GM23248 (cell line): ENCODE measurements at regions not wholly inside any gene's neighbourhood (a gene's known extent, or its start where the extent isn't known, plus 50 kb on each side); places are given as distances from the start of the nearest gene placed in this dataset.

ENCODE experiments used
- EZH2 ChIP-seq: fragments of 200-600 bp; sonication (generic); IDR thresholded peaks from 2 replicates; pipeline ENCODE4 v1.6.1; 2018; ENCODE audit warnings: antibody characterized with exemption, mild to moderate bottlenecking; ENCODE audit not compliant: insufficient read depth, poor library complexity, severe bottlenecking
- EZH2phosphoT487 ChIP-seq: fragments of 200-600 bp; sonication (generic); IDR thresholded peaks from 2 replicates; pipeline ENCODE4 v1.6.1; 2018; ENCODE audit warnings: antibody characterized with exemption, moderate library complexity, mild to moderate bottlenecking, low read depth; ENCODE audit not compliant: insufficient read depth

GRCh38 chr12:84572196-84572595 is 340.4 kb downstream of the SLC6A15 start:
- no peak for TF ChIP-seq EZH2
- TF ChIP-seq EZH2phosphoT487: no peak
